Tibial nerve (tissue), 3 donors: ENCODE measurements at regions not wholly inside any gene's neighbourhood (a gene's known extent, or its start where the extent isn't known, plus 50 kb on each side); places are given as distances from the start of the nearest gene placed in this dataset.

ENCODE experiments used
- POLR2A ChIP-seq, 2 donors: fragments of 450-650 bp; IDR thresholded peaks; one replicate each; pipeline ENCODE4 v1.6.1; 2017; ENCODE audit warnings: antibody characterized with exemption in 2 of 2, mild to moderate bottlenecking in 2 of 2, moderate library complexity in 2 of 2
- TF ChIP-seq, protein P1 (sequence below), 5 experiments: fragments of 200-600 bp in 3 of 5; fragments of 450-650 bp in 2 of 5; sonication (generic) in 3 of 5; IDR thresholded peaks; one replicate each; pipeline ENCODE4 v1.5.1; 2016 to 2019; ENCODE audit warnings: antibody characterized with exemption in 5 of 5, mild to moderate bottlenecking in 3 of 5, moderate library complexity in 2 of 5

DNA sequence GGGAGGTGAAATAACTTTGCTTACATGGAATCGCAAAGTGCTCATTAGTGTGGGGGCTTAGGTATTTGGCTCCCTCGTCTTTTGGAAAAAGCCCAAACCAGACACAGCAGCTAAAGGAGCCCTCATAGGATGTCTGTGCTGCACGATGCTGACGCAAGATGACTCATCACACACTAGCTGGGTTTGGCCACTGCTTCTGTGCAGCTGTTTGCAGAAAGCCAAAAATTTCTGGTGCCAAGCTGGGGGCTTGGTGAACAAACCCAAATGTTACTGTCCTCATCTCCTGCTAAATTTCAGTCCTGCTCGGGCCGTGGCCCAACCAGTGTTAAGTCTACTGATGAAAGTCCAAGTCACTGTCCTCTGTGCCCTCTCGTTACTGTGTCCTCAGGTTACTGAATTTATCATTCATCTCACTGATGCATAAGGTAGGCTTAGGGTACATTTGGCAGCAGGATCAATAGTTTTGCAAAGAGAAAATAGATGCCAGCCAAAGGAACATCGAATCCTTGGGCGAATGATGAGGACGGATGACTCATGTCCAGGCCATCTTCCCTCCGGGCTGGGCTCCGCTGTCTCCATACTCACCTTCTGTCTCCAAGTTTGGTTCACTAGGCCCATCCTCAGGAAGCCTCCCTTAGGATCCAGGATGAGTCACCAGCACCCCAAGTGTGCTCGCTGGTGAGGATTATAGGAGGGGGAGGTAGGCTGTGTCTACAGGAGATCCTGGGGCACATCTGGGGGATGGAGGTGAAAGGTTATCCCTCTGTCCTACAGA, 177.7 kb downstream of the ADSS2 start:
- TF ChIP-seq, protein P1, sequence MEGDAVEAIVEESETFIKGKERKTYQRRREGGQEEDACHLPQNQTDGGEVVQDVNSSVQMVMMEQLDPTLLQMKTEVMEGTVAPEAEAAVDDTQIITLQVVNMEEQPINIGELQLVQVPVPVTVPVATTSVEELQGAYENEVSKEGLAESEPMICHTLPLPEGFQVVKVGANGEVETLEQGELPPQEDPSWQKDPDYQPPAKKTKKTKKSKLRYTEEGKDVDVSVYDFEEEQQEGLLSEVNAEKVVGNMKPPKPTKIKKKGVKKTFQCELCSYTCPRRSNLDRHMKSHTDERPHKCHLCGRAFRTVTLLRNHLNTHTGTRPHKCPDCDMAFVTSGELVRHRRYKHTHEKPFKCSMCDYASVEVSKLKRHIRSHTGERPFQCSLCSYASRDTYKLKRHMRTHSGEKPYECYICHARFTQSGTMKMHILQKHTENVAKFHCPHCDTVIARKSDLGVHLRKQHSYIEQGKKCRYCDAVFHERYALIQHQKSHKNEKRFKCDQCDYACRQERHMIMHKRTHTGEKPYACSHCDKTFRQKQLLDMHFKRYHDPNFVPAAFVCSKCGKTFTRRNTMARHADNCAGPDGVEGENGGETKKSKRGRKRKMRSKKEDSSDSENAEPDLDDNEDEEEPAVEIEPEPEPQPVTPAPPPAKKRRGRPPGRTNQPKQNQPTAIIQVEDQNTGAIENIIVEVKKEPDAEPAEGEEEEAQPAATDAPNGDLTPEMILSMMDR (IDR thresholded peaks at IDR 0.05): no peak
- TF ChIP-seq POLR2A (IDR thresholded peaks at IDR 0.05): no peak
